ENCODE measurements at regions not wholly inside any gene's neighbourhood (a gene's known extent, or its start where the extent isn't known, plus 50 kb on each side); places are given as distances from the start of the nearest gene placed in this dataset.

GRCh38 chr3:176075491-176075890 is 1121.8 kb downstream of the TBL1XR1 start:
- no peak overlapping the region for H3K4me3 ChIP-seq (ENCODE audit: control insufficient read depth, low read depth, low read length)
- TF ChIP-seq, protein P1, sequence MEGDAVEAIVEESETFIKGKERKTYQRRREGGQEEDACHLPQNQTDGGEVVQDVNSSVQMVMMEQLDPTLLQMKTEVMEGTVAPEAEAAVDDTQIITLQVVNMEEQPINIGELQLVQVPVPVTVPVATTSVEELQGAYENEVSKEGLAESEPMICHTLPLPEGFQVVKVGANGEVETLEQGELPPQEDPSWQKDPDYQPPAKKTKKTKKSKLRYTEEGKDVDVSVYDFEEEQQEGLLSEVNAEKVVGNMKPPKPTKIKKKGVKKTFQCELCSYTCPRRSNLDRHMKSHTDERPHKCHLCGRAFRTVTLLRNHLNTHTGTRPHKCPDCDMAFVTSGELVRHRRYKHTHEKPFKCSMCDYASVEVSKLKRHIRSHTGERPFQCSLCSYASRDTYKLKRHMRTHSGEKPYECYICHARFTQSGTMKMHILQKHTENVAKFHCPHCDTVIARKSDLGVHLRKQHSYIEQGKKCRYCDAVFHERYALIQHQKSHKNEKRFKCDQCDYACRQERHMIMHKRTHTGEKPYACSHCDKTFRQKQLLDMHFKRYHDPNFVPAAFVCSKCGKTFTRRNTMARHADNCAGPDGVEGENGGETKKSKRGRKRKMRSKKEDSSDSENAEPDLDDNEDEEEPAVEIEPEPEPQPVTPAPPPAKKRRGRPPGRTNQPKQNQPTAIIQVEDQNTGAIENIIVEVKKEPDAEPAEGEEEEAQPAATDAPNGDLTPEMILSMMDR (IDR thresholded peaks at IDR 0.05; ENCODE audit: control insufficient read depth, insufficient read depth, low read depth, low read length, missing control alignments): no peak
- DNase-seq (ENCODE audit: low read depth): no peak

- TF ChIP-seq, protein P1 (IDR thresholded peaks at IDR 0.05; ENCODE audit: control insufficient read depth, insufficient read depth, low read depth, low read length, missing control alignments): no peak
- no peak overlapping the region for H3K4me3 ChIP-seq (ENCODE audit: control insufficient read depth, low read depth, low read length)
- DNase-seq (ENCODE audit: low read depth): no peak
Measured at GRCh38 chr3:176075046-176075445, 1122.2 kb downstream of the TBL1XR1 start.

- H3K4me3 ChIP-seq (ENCODE audit: control insufficient read depth, low read depth, low read length): no peak overlapping the region
- TF ChIP-seq, protein P1 (IDR thresholded peaks at IDR 0.05; ENCODE audit: control insufficient read depth, insufficient read depth, low read depth, low read length, missing control alignments): no peak
- DNase-seq (ENCODE audit: low read depth): no peak
Measured at GRCh38 chr3:176074096-176074495, 1123.2 kb downstream of the TBL1XR1 start.

- TF ChIP-seq, protein P1 (IDR thresholded peaks at IDR 0.05; ENCODE audit: control insufficient read depth, insufficient read depth, low read depth, low read length, missing control alignments): no peak
- no peak overlapping the region for H3K4me3 ChIP-seq (ENCODE audit: control insufficient read depth, low read depth, low read length)
- DNase-seq (ENCODE audit: low read depth): no peak
Measured at GRCh38 chr3:176071943-176072342, 1125.3 kb downstream of the TBL1XR1 start.

- no peak for DNase-seq (ENCODE audit: low read depth)
- TF ChIP-seq, protein P1 (IDR thresholded peaks at IDR 0.05; ENCODE audit: control insufficient read depth, insufficient read depth, low read depth, low read length, missing control alignments): no peak
- H3K4me3 ChIP-seq (ENCODE audit: control insufficient read depth, low read depth, low read length): no peak overlapping the region
Measured at GRCh38 chr3:176068750-176069149, 1128.5 kb downstream of the TBL1XR1 start.

GRCh38 chr3:176058856-176059255 is 1138.4 kb downstream of the TBL1XR1 start:
- TF ChIP-seq, protein P1 (IDR thresholded peaks at IDR 0.05; ENCODE audit: control insufficient read depth, insufficient read depth, low read depth, low read length, missing control alignments): no peak
- no peak for DNase-seq (ENCODE audit: low read depth)
- H3K4me3 ChIP-seq (ENCODE audit: control insufficient read depth, low read depth, low read length): no peak overlapping the region

DNA sequence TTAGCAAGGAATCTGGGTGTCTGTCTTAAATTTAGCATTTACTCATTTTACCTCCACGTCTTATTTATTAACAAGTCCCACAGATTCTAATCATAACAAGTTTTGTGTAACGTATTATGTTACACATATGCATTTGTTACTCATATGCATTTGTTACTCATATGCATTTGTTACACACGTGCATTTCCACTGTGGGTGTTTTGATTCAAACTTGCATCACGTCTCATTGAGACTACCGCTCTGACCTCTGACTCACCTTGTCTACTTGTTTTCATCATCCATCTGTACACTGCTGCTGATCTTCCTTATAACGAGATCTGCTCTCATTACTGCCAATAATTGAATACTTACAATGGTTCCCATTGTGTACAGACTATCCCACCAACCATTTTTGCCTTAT is 1141.4 kb downstream of the TBL1XR1 start:
- TF ChIP-seq, protein P1 (IDR thresholded peaks at IDR 0.05; ENCODE audit: control insufficient read depth, insufficient read depth, low read depth, low read length, missing control alignments): no peak
- H3K4me3 ChIP-seq (ENCODE audit: control insufficient read depth, low read depth, low read length): no peak overlapping the region
- no peak for DNase-seq (ENCODE audit: low read depth)

All from AG09309 (cell line).